GM23338 (cell line): ENCODE measurements at regions not wholly inside any gene's neighbourhood (a gene's known extent, or its start where the extent isn't known, plus 50 kb on each side); places are given as distances from the start of the nearest gene placed in this dataset.
"Not testable (repeated sequence)": the region's sequence is repeated elsewhere in the genome, so short reads cannot be mapped to it uniquely, and the experiment has no call there.

Experiments
- ATAC-seq: fragments of 200-7000 bp; cut with Tn5 transposase; 3 replicates; pipeline ENCODE4 v1.9.1; 2020
- DNase-seq: peaks from one replicate; pipeline ENCODE4 v3.0.0-alpha.2; 2015; ENCODE audit warnings: low spot score
- H2AFZ ChIP-seq: fragments of 200-600 bp; sonication (generic); 2 replicates; pipeline ENCODE4 v1.8.0; 2016; ENCODE audit warnings: antibody characterized with exemption, mild to moderate bottlenecking, moderate library complexity
- H3F3A ChIP-seq: fragments of 200-600 bp; sonication (generic); replicated peaks from 2 replicates; pipeline ENCODE4 v1.8.0; 2017; ENCODE audit warnings: antibody characterized with exemption, mixed run types, low read depth
- H3K27ac ChIP-seq: fragments of 200-600 bp; sonication (generic); 2 replicates; pipeline ENCODE4 v1.6.1; 2016; ENCODE audit warnings: low read depth
- H3K27me3 ChIP-seq: fragments of 200-600 bp; sonication (generic); 2 replicates; pipeline ENCODE4 v1.8.0; 2016; ENCODE audit warnings: mild to moderate bottlenecking, mixed run types, moderate library complexity; ENCODE audit not compliant: insufficient read depth
- H3K36me3 ChIP-seq: fragments of 200-600 bp; sonication (generic); 2 replicates; pipeline ENCODE4 v1.8.0; 2016; ENCODE audit warnings: mild to moderate bottlenecking; ENCODE audit not compliant: insufficient read depth
- H3K4me1 ChIP-seq: fragments of 200-600 bp; sonication (generic); 2 replicates; pipeline ENCODE4 v1.8.0; 2016; ENCODE audit warnings: mild to moderate bottlenecking, moderate library complexity; ENCODE audit not compliant: insufficient read depth
- H3K4me2 ChIP-seq: fragments of 200-600 bp; sonication (generic); 2 replicates; pipeline ENCODE4 v1.7.1; 2017; ENCODE audit warnings: mixed run types
- H3K4me3 ChIP-seq: fragments of 200-600 bp; sonication (generic); 2 replicates; pipeline ENCODE4 v1.6.1; 2016; ENCODE audit warnings: mixed run types
- H3K79me2 ChIP-seq: fragments of 200-600 bp; sonication (generic); replicated peaks from 2 replicates; pipeline ENCODE4 v1.8.0; 2017; ENCODE audit warnings: mild to moderate bottlenecking; ENCODE audit not compliant: insufficient read depth
- H3K9me2 ChIP-seq: fragments of 200-600 bp; sonication (generic); 2 replicates; pipeline ENCODE4 v1.8.0; 2017; ENCODE audit not compliant: insufficient read depth
- H4K20me1 ChIP-seq: fragments of 200-600 bp; sonication (generic); replicated peaks from 2 replicates; pipeline ENCODE4 v1.8.0; 2017; ENCODE audit warnings: mild to moderate bottlenecking; ENCODE audit not compliant: insufficient read depth
- H3K27ac Mint-ChIP-seq: 2 replicates; pipeline ENCODE4 v1.8.0; 2020; ENCODE audit warnings: inconsistent platforms, mild to moderate bottlenecking, moderate library complexity, mixed read lengths
- H3K27me3 Mint-ChIP-seq: 3 replicates; pipeline ENCODE4 v1.8.0; 2022; ENCODE audit warnings: low read depth, mild to moderate bottlenecking, moderate library complexity, mixed read lengths, inconsistent platforms; ENCODE audit not compliant: insufficient read depth, poor library complexity
- H3K36me3 Mint-ChIP-seq: 3 replicates; pipeline ENCODE4 v1.8.0; 2021; ENCODE audit warnings: low read depth, mild to moderate bottlenecking, inconsistent platforms, moderate library complexity, mixed read lengths
- H3K4me1 Mint-ChIP-seq: 3 replicates; pipeline ENCODE4 v1.8.0; 2020; ENCODE audit warnings: mild to moderate bottlenecking, inconsistent platforms, mixed read lengths
- H3K4me3 Mint-ChIP-seq: 3 replicates; pipeline ENCODE4 v1.8.0; 2021; ENCODE audit warnings: moderate library complexity, mild to moderate bottlenecking, inconsistent platforms, mixed read lengths
- H3K9me3 Mint-ChIP-seq: 3 replicates; pipeline ENCODE4 v1.8.0; 2020; ENCODE audit warnings: moderate library complexity, mild to moderate bottlenecking, inconsistent platforms, mixed read lengths
- CREB1 ChIP-seq: fragments of 250-450 bp; sonication (Bioruptor Pico); IDR thresholded peaks from 2 replicates; pipeline ENCODE4 v1.5.0; 2020; ENCODE audit warnings: low read depth, mild to moderate bottlenecking, moderate library complexity
- JUNB ChIP-seq: IDR thresholded peaks from one replicate; pipeline ENCODE4 v1.6.1; 2016; ENCODE audit warnings: antibody characterized with exemption; ENCODE audit not compliant: unreplicated experiment
- NANOG ChIP-seq: IDR thresholded peaks from 2 replicates; pipeline ENCODE4 v1.6.1; 2016; ENCODE audit warnings: antibody characterized with exemption, borderline replicate concordance
- ZNF114 ChIP-seq: fragments of 250-450 bp; sonication (Bioruptor Pico); IDR thresholded peaks from 2 replicates; pipeline ENCODE4 v1.5.0; 2020; ENCODE audit warnings: mild to moderate bottlenecking, moderate library complexity
- TF ChIP-seq, protein P1 (sequence below): fragments of 250-450 bp; sonication (Bioruptor Pico); IDR thresholded peaks from 2 replicates; pipeline ENCODE4 v1.5.0; 2020; ENCODE audit warnings: mild to moderate bottlenecking, moderate library complexity
- TF ChIP-seq, protein P2 (sequence below), 2 experiments: fragments of 200-600 bp in 1 of 2; sonication (generic) in 1 of 2; conservative IDR thresholded peaks; 2 replicates each; pipeline versions ENCODE4 v1.5.1 to v1.6.1; 2016 to 2017; ENCODE audit warnings: antibody characterized with exemption in 2 of 2, low read depth in 2 of 2, mild to moderate bottlenecking in 2 of 2, moderate library complexity in 1 of 2
- TF ChIP-seq, protein P3 (sequence below): IDR thresholded peaks from 2 replicates; pipeline ENCODE4 v1.6.1; 2016; ENCODE audit warnings: antibody characterized with exemption

DNA sequence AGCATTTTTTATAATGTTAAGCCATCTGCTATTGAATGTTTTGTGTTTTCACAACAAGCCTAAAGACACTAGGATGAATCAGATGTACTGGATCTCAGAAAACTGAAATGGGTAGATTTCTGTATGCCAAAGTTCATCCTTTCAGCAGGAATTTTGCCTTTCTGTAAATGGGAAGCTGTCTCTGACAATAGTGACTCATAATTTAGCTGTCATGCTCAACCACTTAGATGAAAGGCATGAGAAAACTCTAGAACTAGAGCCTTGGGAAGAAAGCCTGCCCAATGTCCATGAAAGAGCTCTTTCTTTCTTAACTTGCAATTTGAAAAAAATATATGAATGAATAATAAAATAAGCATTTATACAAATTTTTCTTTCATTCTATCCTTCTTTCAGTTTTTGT is 616.0 kb upstream of the EDIL3 start (continued):
- TF ChIP-seq, protein P1, sequence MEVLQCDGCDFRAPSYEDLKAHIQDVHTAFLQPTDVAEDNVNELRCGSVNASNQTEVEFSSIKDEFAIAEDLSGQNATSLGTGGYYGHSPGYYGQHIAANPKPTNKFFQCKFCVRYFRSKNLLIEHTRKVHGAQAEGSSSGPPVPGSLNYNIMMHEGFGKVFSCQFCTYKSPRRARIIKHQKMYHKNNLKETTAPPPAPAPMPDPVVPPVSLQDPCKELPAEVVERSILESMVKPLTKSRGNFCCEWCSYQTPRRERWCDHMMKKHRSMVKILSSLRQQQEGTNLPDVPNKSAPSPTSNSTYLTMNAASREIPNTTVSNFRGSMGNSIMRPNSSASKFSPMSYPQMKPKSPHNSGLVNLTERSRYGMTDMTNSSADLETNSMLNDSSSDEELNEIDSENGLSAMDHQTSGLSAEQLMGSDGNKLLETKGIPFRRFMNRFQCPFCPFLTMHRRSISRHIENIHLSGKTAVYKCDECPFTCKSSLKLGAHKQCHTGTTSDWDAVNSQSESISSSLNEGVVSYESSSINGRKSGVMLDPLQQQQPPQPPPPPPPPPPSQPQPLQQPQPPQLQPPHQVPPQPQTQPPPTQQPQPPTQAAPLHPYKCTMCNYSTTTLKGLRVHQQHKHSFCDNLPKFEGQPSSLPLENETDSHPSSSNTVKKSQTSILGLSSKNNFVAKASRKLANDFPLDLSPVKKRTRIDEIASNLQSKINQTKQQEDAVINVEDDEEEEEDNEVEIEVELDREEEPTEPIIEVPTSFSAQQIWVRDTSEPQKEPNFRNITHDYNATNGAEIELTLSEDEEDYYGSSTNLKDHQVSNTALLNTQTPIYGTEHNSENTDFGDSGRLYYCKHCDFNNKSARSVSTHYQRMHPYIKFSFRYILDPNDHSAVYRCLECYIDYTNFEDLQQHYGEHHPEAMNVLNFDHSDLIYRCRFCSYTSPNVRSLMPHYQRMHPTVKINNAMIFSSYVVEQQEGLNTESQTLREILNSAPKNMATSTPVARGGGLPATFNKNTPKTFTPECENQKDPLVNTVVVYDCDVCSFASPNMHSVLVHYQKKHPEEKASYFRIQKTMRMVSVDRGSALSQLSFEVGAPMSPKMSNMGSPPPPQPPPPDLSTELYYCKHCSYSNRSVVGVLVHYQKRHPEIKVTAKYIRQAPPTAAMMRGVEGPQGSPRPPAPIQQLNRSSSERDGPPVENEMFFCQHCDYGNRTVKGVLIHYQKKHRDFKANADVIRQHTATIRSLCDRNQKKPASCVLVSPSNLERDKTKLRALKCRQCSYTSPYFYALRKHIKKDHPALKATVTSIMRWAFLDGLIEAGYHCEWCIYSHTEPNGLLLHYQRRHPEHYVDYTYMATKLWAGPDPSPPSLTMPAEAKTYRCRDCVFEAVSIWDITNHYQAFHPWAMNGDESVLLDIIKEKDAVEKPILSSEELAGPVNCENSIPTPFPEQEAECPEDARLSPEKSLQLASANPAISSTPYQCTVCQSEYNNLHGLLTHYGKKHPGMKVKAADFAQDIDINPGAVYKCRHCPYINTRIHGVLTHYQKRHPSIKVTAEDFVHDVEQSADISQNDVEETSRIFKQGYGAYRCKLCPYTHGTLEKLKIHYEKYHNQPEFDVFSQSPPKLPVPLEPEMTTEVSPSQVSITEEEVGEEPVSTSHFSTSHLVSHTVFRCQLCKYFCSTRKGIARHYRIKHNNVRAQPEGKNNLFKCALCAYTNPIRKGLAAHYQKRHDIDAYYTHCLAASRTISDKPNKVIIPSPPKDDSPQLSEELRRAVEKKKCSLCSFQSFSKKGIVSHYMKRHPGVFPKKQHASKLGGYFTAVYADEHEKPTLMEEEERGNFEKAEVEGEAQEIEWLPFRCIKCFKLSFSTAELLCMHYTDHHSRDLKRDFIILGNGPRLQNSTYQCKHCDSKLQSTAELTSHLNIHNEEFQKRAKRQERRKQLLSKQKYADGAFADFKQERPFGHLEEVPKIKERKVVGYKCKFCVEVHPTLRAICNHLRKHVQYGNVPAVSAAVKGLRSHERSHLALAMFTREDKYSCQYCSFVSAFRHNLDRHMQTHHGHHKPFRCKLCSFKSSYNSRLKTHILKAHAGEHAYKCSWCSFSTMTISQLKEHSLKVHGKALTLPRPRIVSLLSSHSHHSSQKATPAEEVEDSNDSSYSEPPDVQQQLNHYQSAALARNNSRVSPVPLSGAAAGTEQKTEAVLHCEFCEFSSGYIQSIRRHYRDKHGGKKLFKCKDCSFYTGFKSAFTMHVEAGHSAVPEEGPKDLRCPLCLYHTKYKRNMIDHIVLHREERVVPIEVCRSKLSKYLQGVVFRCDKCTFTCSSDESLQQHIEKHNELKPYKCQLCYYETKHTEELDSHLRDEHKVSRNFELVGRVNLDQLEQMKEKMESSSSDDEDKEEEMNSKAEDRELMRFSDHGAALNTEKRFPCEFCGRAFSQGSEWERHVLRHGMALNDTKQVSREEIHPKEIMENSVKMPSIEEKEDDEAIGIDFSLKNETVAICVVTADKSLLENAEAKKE (CRISPR knock-in tag), result no peak
- no peak for TF ChIP-seq JUNB
- TF ChIP-seq ZNF114, result no peak

DNA sequence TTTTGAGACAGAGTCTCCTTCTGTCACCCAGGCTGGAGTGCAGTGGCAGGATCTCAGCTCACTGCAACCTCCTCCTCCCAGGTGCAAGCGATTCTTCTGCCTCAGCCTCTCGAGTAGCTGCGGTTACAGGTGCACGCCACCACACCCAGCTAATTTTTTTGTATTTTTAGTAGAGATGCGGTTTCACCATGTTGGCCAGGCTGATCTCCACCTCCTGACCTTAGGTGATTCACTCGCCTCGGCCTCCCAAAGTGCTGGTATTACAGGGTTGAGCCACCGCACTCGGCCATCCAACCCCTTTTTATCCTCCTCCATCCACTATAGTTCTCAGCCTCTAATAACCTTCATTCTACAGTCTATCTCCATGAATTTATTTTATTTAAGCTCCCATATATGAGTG is 617.3 kb upstream of the EDIL3 start:
- not testable (repeated sequence) for H3K9me3 Mint-ChIP-seq, H3K4me1 Mint-ChIP-seq

DNA sequence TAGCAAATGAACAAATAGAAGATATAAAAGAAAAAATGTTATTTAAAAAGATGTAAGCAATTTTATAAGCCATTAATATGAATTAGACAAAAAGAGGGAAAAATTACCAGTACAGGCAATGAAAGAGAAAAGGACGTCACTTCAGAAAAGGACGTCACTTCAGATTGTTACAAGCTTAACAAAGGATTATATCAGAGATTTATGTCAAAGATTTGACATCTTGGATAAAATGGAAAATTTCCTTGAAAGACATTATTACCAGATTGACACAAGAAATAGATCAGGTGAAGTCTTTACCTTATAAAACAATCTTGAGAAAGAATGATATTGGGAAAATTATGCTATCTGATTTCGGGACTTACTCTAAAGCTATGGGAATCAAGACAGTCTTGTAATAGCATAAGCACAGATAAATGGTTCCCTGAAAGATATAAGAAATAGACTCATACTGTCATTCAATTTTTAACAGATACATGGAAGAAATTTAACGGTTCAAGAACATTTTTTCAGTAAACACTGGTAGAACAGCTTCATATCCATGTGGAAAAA is 625.4 kb upstream of the EDIL3 start:
- Histone ChIP-seq H3K4me1 (no peaks in the 10 kb centered on the region), H3K27me3 (no peaks in the 10 kb centered on the region), H3K4me3 (no peak overlapping the region), H3F3A (no peaks in the 10 kb centered on the region), H3K79me2 (no peaks in the 10 kb centered on the region), H3K9me2 (no peaks in the 10 kb centered on the region), H2AFZ (no peak overlapping the region), H3K27ac (no peak overlapping the region), H4K20me1 (no peaks in the 10 kb centered on the region), H3K36me3 (no peaks in the 10 kb centered on the region), H3K4me2 (no peak overlapping the region)
- Mint-ChIP-seq H3K4me1 (peaks cover 3% of the 10 kb centered on the region; the same call in 2 of the 3 replicates), H3K27ac (no peak overlapping the region), H3K9me3 (no peaks in the 10 kb centered on the region), H3K36me3 (no peaks in the 10 kb centered on the region), H3K4me3 (no peak overlapping the region), H3K27me3 (no peaks in the 10 kb centered on the region)
- DNase-seq (no peak), ATAC-seq (no peak)
- no peak for TF ChIP-seq CREB1 (CRISPR knock-in tag)
- TF ChIP-seq, protein P2, sequence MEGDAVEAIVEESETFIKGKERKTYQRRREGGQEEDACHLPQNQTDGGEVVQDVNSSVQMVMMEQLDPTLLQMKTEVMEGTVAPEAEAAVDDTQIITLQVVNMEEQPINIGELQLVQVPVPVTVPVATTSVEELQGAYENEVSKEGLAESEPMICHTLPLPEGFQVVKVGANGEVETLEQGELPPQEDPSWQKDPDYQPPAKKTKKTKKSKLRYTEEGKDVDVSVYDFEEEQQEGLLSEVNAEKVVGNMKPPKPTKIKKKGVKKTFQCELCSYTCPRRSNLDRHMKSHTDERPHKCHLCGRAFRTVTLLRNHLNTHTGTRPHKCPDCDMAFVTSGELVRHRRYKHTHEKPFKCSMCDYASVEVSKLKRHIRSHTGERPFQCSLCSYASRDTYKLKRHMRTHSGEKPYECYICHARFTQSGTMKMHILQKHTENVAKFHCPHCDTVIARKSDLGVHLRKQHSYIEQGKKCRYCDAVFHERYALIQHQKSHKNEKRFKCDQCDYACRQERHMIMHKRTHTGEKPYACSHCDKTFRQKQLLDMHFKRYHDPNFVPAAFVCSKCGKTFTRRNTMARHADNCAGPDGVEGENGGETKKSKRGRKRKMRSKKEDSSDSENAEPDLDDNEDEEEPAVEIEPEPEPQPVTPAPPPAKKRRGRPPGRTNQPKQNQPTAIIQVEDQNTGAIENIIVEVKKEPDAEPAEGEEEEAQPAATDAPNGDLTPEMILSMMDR (conservative IDR thresholded peaks at IDR 0.05; ENCODE audit: low read depth in 2 of 2), result no peak
- TF ChIP-seq, protein P3, sequence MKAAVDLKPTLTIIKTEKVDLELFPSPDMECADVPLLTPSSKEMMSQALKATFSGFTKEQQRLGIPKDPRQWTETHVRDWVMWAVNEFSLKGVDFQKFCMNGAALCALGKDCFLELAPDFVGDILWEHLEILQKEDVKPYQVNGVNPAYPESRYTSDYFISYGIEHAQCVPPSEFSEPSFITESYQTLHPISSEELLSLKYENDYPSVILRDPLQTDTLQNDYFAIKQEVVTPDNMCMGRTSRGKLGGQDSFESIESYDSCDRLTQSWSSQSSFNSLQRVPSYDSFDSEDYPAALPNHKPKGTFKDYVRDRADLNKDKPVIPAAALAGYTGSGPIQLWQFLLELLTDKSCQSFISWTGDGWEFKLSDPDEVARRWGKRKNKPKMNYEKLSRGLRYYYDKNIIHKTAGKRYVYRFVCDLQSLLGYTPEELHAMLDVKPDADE, result no peak
- no peak for TF ChIP-seq NANOG

More for the DNA sequence above, 617.3 kb upstream of the EDIL3 start:
- not testable (repeated sequence) for H3K4me3 Mint-ChIP-seq, H3K4me2 ChIP-seq, ATAC-seq, H3K27me3 ChIP-seq, H4K20me1 ChIP-seq, H3F3A ChIP-seq, DNase-seq, H3K27ac ChIP-seq, H3K79me2 ChIP-seq, H2AFZ ChIP-seq, H3K9me2 ChIP-seq, H3K4me3 ChIP-seq, H3K27me3 Mint-ChIP-seq, H3K27ac Mint-ChIP-seq, H3K36me3 ChIP-seq, H3K36me3 Mint-ChIP-seq, H3K4me1 ChIP-seq
